GM19043 (cell line): ENCODE measurements at regions not wholly inside any gene's neighbourhood (a gene's known extent, or its start where the extent isn't known, plus 50 kb on each side); places are given as distances from the start of the nearest gene placed in this dataset.

Experiments used
- ATAC-seq: cut with Tn5 transposase; IDR thresholded peaks from one replicate; pipeline ENCODE4 v1.9.1; 2021; ENCODE audit warnings: low read depth; ENCODE audit not compliant: unreplicated experiment

DNA sequence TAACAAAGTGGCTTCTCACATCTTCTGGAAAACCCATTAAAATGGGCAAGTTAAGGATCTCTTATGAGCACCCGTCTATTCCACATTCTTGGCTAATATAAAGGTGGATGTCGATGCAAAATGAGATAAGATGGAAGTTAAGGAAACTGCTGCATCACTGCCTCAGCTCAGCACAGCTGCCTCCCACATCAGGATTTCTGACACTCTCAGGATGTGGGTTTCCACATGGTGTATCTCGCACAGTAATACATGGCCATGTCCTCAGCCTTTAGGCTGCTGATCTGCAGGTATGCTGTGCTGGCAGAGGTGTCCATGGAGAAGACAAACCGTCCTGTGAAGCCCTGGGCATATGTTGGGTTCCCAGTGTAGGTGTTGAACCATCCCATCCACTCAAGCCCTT, 1348.0 kb downstream of the TMEM121 start:
- no peak for ATAC-seq

DNA sequence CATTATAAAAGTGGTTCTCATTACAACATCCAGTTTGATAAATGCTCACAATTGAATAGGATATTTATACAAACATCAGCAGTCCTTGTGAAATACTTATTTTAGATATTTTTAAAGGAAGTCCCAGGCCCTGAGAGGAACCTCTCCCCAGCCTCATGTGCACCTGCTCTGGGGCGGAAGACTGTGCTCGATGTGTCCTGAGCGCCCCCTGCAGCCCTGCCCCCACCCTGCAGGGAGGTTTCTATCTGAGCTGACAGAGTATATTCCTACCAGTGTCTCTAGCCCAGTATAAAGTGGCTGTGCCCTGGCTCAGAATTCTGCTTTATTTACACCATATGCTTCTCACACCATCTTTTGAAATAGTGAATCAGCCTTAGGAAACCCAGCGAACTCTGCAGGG, 1349.1 kb downstream of the TMEM121 start:
- no peak for ATAC-seq

DNA sequence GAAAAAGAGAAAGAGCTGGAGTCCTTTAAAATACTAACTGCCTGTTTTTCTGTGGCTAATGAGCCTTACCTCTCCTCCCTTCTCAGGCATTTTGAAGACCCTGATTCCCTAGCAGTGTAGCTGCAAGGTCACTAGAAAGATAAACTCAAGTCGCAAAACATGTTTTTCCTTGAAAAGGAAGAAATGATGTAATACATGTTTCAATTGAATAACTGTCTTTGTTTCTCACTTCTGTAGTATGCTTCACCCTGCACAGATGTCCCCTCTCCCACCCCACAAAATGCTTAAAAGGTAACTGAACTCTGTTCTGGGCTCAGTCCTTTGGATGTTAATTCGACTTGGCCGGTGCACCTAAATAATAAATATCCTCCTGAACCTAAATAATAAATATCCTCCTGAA, 1350.3 kb downstream of the TMEM121 start:
- ATAC-seq = no peak

DNA sequence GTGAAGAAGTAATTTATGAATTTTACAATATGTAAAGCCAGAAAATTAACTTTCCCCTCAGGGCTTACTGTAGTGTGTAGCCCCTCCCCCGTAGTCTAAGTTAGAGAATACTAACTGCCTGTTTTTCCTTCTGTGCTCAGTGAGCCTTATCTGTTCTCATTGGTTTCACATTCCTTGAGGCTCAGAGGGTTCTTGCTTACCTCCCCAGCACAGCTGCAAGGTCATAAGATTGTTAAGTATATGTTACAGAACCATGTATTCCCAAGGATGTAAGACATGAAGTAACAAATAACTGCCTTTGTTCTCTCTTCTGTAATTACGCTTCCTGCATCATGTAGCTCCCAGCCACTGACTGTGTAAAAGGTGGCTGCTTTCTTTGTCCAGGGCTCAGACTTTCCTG, 1351.1 kb downstream of the TMEM121 start:
- ATAC-seq = no peak

DNA sequence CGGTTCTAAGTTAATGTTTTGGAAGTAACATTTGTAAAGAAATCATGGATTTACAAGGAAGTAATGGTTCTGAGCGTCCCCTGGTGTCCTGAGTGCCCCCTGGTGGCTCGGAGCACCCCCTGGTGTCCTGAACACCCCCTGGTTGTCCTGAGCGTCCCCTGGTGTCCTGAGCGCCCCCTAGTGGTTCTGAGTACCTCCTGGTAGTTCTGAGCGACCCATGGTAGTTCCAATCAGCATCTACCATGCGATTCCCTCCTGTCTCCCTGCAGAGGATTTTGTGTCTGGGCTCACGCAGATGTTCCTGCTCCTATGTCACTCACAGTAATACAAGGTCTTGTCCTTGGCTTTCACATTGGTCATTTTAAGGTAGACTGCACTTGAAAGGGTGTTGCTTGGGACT, 1352.9 kb downstream of the TMEM121 start:
- no peak for ATAC-seq

DNA sequence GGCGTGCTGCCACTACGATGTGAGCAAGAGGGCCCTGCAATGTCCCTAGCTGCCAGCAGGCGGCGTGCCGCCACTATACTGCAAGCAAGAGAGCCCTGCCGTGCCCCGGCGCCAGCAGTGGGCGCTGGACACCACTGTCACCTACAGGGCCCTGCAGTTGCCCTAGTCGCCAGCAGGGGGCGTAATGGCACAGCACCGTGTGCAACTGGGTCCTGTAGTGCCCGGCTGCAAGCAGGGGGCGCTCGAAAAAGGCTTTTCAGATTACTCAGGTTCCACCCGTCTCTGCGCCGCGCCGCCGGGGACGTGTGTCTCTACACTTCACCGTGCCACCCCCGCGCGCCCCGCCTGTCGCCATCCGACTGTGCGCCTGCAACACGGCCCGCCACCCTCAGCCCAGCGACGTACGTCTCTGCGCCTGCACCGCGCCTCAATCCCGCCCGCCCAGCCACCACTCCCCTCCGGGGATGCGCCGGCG, 1356.9 kb downstream of the TMEM121 start:
- no peak for ATAC-seq
